ENCODE measurements at regions not wholly inside any gene's neighbourhood (a gene's known extent, or its start where the extent isn't known, plus 50 kb on each side); places are given as distances from the start of the nearest gene placed in this dataset.
"Not testable (repeated sequence)": the region's sequence is repeated elsewhere in the genome, so short reads cannot be mapped to it uniquely, and the experiment has no call there.

DNA sequence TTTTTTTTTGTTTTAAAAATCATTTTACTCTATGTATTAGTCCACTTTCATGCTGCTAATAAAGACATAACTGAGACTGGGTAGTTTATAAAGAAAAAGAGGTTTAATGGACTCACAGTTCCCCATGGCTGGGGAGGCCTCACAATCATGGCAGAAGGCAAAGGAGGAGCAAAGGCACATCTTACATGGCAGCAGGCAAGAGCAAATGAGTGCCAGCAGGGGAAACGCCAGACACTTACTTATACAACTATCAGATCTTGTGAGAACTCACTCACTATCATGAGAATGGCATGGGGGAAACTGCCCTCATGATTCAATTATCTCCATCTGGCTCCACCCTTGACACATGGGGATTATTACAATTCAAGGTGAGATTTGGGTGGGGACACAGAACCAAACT lies 181.3 kb downstream of the MYLK4 start:
- H3K27ac ChIP-seq (ENCODE audit: low read length); H3K9me3 ChIP-seq; H3K36me3 Mint-ChIP-seq; H3K4me1 Mint-ChIP-seq; H3K27me3 ChIP-seq (replicated peaks in 1 of 2; ENCODE audit: control insufficient read depth in 2 of 2, extremely low read depth in 1 of 2, insufficient read depth in 2 of 2, low read length in 1 of 2); H3K4me3 Mint-ChIP-seq; DNase-seq; CTCF ChIA-PET; ATAC-seq (replicated peaks in 1 of 4); POLR2A ChIA-PET; H3K4me3 ChIP-seq (ENCODE audit: control insufficient read depth in 1 of 2, extremely low read depth in 1 of 2, low read length in 1 of 2); H3K27ac Mint-ChIP-seq; H3K4me1 ChIP-seq (ENCODE audit: control insufficient read depth in 1 of 2, extremely low read depth in 1 of 2, insufficient read depth in 2 of 2, low read length in 2 of 2); H3K27me3 Mint-ChIP-seq; H3K36me3 ChIP-seq (ENCODE audit: control insufficient read depth in 2 of 2, extremely low read depth in 1 of 2, insufficient read depth in 1 of 2, low read length in 1 of 2): not testable (repeated sequence)
- peaks cover 4 to 11% (median 7%) of the 10 kb centered on the region in 3 donors for H3K9me3 Mint-ChIP-seq
- no CpG with 5 or more reads among the region's 1 CpG for WGBS (ENCODE audit: insufficient coverage)

DNA sequence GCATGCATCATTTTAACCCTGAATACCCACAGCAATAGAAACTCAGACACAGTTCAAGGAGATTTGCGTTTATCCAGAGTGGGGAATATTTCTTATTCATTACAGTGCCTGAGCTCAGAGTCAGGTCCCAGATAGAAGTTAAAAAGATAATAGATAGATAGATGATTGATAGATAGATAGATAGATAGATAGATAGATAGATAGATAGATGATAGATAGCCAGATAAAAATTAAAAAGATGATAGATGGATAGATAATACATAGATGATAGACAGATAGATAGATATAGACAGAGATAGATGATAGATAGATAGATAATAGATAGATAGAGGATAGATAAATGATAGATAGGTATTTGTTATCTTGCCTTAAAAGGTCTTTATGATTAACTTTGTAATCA lies 184.7 kb downstream of the MYLK4 start:
- WGBS (ENCODE audit: insufficient coverage), result no CpG with 5 or more reads among the region's 1 CpG
- ChIA-PET POLR2A (no interaction called here), CTCF (interaction anchor here in 1 of 2 donors (0.6 kb wide), 1 partner anchor 1024 kb away, joined by 3 read pairs; no protein-coding TSS in a partner anchor)
- H3K4me3 Mint-ChIP-seq, result no peak overlapping the region
- H3K4me3 ChIP-seq (ENCODE audit: control insufficient read depth in 1 of 2, extremely low read depth in 1 of 2, low read length in 1 of 2), result no peak overlapping the region
- no peaks in the 10 kb centered on the region for H3K9me3 ChIP-seq
- ATAC-seq (replicated peaks in 1 of 4) (no peak), DNase-seq (no peak)
- peaks cover 0 to 5% of the 10 kb centered on the region in 2 donors for H3K27me3 Mint-ChIP-seq
- H3K27me3 ChIP-seq (replicated peaks in 1 of 2; ENCODE audit: control insufficient read depth in 2 of 2, extremely low read depth in 1 of 2, insufficient read depth in 2 of 2, low read length in 1 of 2), result no peaks in the 10 kb centered on the region
- no peak overlapping the region for H3K27ac ChIP-seq (ENCODE audit: low read length)
- H3K4me1 ChIP-seq (ENCODE audit: control insufficient read depth in 1 of 2, extremely low read depth in 1 of 2, insufficient read depth in 2 of 2, low read length in 2 of 2), result no peaks in the 10 kb centered on the region
- H3K36me3 ChIP-seq (ENCODE audit: control insufficient read depth in 2 of 2, extremely low read depth in 1 of 2, insufficient read depth in 1 of 2, low read length in 1 of 2), result no peaks in the 10 kb centered on the region
- H3K36me3 Mint-ChIP-seq, result no peaks in the 10 kb centered on the region
- H3K9me3 Mint-ChIP-seq, result peaks cover 4 to 10% (median 7%) of the 10 kb centered on the region in 3 donors
- peaks cover 0 to 11% (median 6%) of the 10 kb centered on the region in 3 donors for H3K4me1 Mint-ChIP-seq
- H3K27ac Mint-ChIP-seq, result no peak overlapping the region

GRCh38 chr6:2565499-2565898 lies 185.2 kb downstream of the MYLK4 start:
- ChIA-PET CTCF (interaction anchor here in 1 of 2 donors (0.6 kb wide), 1 partner anchor 1023 kb away, joined by 3 read pairs; no protein-coding TSS in a partner anchor), POLR2A (no interaction called here)
- no peak for DNase-seq
- H3K4me3 Mint-ChIP-seq, result no peak overlapping the region
- no peaks in the 10 kb centered on the region for H3K4me1 ChIP-seq (ENCODE audit: control insufficient read depth in 1 of 2, extremely low read depth in 1 of 2, insufficient read depth in 2 of 2, low read length in 2 of 2)
- H3K4me1 Mint-ChIP-seq, result peaks cover 0 to 11% (median 6%) of the 10 kb centered on the region in 3 donors
- H3K36me3 Mint-ChIP-seq, result no peaks in the 10 kb centered on the region
- no peak overlapping the region for H3K27ac ChIP-seq (ENCODE audit: low read length)
- H3K27me3 ChIP-seq (replicated peaks in 1 of 2; ENCODE audit: control insufficient read depth in 2 of 2, extremely low read depth in 1 of 2, insufficient read depth in 2 of 2, low read length in 1 of 2), result no peaks in the 10 kb centered on the region
- ATAC-seq (replicated peaks in 1 of 4), result no peak
- H3K27ac Mint-ChIP-seq, result no peak overlapping the region
- no peaks in the 10 kb centered on the region for H3K36me3 ChIP-seq (ENCODE audit: control insufficient read depth in 2 of 2, extremely low read depth in 1 of 2, insufficient read depth in 1 of 2, low read length in 1 of 2)
- H3K4me3 ChIP-seq (ENCODE audit: control insufficient read depth in 1 of 2, extremely low read depth in 1 of 2, low read length in 1 of 2), result no peak overlapping the region
- WGBS (ENCODE audit: insufficient coverage), result 46% methylated on average over 3 of the region's 5 CpGs
- H3K9me3 ChIP-seq, result no peaks in the 10 kb centered on the region
- peaks cover under 1 to 8% of the 10 kb centered on the region in 2 donors for H3K27me3 Mint-ChIP-seq
- H3K9me3 Mint-ChIP-seq, result peaks cover 4 to 10% (median 7%) of the 10 kb centered on the region in 3 donors

GRCh38 chr6:2563635-2564034 lies 187.1 kb downstream of the MYLK4 start:
- no peaks in the 10 kb centered on the region for H3K36me3 Mint-ChIP-seq
- peaks cover 0 to 11% (median 6%) of the 10 kb centered on the region in 3 donors for H3K4me1 Mint-ChIP-seq

DNA sequence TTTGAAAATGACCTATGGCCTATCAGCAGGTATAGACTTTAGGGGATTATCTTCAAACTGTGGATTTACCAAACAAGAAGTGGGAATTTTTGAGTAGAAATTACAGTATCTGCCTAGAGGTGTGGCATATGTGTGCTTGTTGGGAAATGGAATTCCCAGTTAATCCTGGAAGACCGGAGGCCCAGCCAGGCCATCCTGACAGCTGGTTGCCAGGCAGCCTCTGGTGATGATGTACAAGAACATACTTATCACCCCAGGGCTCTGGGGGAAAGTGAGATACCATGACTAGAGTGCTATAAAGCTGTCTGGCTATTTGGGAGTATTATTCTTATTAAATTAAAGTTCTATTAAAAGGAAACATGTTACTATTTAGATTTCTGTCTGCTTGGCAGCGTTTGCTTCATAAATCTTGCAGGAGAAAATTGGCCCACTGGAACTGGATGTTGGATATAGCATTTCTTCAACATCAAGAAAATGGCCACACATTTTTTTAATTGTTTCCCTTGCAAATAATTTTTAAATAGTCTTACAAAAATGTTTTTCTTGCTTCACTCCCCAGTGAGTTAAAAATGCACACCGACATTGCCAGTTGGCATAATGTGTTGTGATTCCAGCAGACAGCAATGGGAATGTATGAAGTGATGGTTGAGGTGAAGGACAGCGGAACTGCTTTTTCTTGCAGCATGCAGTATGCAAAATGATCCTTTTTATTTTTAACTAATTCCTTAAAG lies 187.8 kb downstream of the MYLK4 start:
- WGBS (ENCODE audit: insufficient coverage), result no CpG with 5 or more reads among the region's 4 CpGs
- POLR2A ChIA-PET, result no interaction called here
- H3K4me3 Mint-ChIP-seq, result no peak overlapping the region
- no peaks in the 10 kb centered on the region for H3K36me3 Mint-ChIP-seq
- Histone ChIP-seq H3K4me3 (ENCODE audit: control insufficient read depth in 1 of 2, extremely low read depth in 1 of 2, low read length in 1 of 2) (no peak overlapping the region), H3K36me3 (ENCODE audit: control insufficient read depth in 2 of 2, extremely low read depth in 1 of 2, insufficient read depth in 1 of 2, low read length in 1 of 2) (no peaks in the 10 kb centered on the region), H3K27ac (ENCODE audit: low read length) (no peak overlapping the region), H3K4me1 (ENCODE audit: control insufficient read depth in 1 of 2, extremely low read depth in 1 of 2, insufficient read depth in 2 of 2, low read length in 2 of 2) (no peaks in the 10 kb centered on the region), H3K27me3 (replicated peaks in 1 of 2; ENCODE audit: control insufficient read depth in 2 of 2, extremely low read depth in 1 of 2, insufficient read depth in 2 of 2, low read length in 1 of 2) (peaks cover 0 to 12% of the 10 kb centered on the region in 2 experiments), H3K9me3 (no peaks in the 10 kb centered on the region)
- H3K27ac Mint-ChIP-seq, result no peak overlapping the region
- DNase-seq (no peak), ATAC-seq (replicated peaks in 1 of 4) (no peak)
- peaks cover 0 to 11% (median 6%) of the 10 kb centered on the region in 3 donors for H3K4me1 Mint-ChIP-seq
- CTCF ChIA-PET, result no interaction called here
- peaks cover 0 to 4% (median 0%) of the 10 kb centered on the region in 3 donors for H3K9me3 Mint-ChIP-seq
- peaks cover 4 to 21% of the 10 kb centered on the region in 2 donors for H3K27me3 Mint-ChIP-seq

More at GRCh38 chr6:2563635-2564034, 187.1 kb downstream of the MYLK4 start:
- Mint-ChIP-seq H3K27me3 (peaks cover 4 to 15% of the 10 kb centered on the region in 2 donors), H3K27ac (no peak overlapping the region), H3K9me3 (peaks cover 0 to 4% (median 0%) of the 10 kb centered on the region in 3 donors), H3K4me3 (no peak overlapping the region)
- Histone ChIP-seq H3K4me1 (ENCODE audit: control insufficient read depth in 1 of 2, extremely low read depth in 1 of 2, insufficient read depth in 2 of 2, low read length in 2 of 2) (no peaks in the 10 kb centered on the region), H3K36me3 (ENCODE audit: control insufficient read depth in 2 of 2, extremely low read depth in 1 of 2, insufficient read depth in 1 of 2, low read length in 1 of 2) (no peaks in the 10 kb centered on the region), H3K4me3 (ENCODE audit: control insufficient read depth in 1 of 2, extremely low read depth in 1 of 2, low read length in 1 of 2) (no peak overlapping the region), H3K27me3 (replicated peaks in 1 of 2; ENCODE audit: control insufficient read depth in 2 of 2, extremely low read depth in 1 of 2, insufficient read depth in 2 of 2, low read length in 1 of 2) (peaks cover 0 to 6% of the 10 kb centered on the region in 2 experiments), H3K27ac (ENCODE audit: low read length) (no peak overlapping the region), H3K9me3 (no peaks in the 10 kb centered on the region)
- DNase-seq, result no peak
- ChIA-PET POLR2A (no interaction called here), CTCF (no interaction called here)
- 10% methylated on average over 2 of the region's 6 CpGs for WGBS (ENCODE audit: insufficient coverage)
- ATAC-seq (replicated peaks in 1 of 4), result no peak

DNA sequence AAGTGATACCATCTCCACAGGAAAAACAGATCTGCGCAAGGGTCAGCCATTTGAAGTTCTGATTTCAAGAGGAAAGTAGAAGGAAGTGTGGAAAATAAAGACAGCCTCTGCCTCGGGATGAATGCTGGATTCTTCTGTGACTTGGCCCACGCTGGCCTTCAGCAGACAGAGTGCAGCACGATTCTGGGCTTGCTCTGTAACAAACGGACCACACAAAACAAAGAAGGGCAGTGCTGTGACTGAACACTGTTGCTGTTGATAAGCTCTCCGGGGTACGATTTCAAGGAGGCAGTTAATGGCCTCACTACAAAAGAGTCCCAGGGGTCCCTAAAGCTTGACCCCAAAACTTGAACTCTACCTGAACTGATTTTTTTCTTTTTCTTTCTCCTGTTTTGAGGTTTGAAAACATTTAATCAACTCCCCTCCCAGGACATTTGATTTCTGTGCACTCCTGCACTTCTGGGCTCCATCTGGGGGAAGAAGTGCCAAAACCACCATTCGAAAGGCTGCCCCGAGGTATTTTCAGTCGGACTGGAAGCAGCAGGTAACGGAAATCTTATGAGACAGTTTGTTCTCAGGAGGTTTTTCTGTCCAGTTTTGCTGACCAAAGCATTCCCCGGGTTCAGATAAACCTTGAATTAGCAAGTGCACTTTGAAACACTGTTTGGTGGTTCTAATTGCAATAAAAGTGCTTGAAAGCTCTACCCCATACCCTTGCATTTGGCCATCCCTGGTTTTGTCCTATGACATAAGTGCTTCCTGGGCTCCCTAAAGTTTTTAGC lies 189.6 kb downstream of the MYLK4 start:
- Mint-ChIP-seq H3K4me1 (peaks cover 0 to 11% (median 6%) of the 10 kb centered on the region in 3 donors), H3K27me3 (peaks cover 6 to 29% of the 10 kb centered on the region in 2 donors), H3K27ac (no peak overlapping the region), H3K9me3 (no peaks in the 10 kb centered on the region), H3K36me3 (no peaks in the 10 kb centered on the region), H3K4me3 (no peak overlapping the region)
- no peaks in the 10 kb centered on the region for H3K4me1 ChIP-seq (ENCODE audit: control insufficient read depth in 1 of 2, extremely low read depth in 1 of 2, insufficient read depth in 2 of 2, low read length in 2 of 2)
- POLR2A ChIA-PET, result no interaction called here
- no peak overlapping the region for H3K27ac ChIP-seq (ENCODE audit: low read length)
- CTCF ChIA-PET, result no interaction called here
- WGBS (ENCODE audit: insufficient coverage), result 84% methylated on average over 10 of the region's 12 CpGs
- no peak overlapping the region for H3K4me3 ChIP-seq (ENCODE audit: control insufficient read depth in 1 of 2, extremely low read depth in 1 of 2, low read length in 1 of 2)
- no peaks in the 10 kb centered on the region for H3K36me3 ChIP-seq (ENCODE audit: control insufficient read depth in 2 of 2, extremely low read depth in 1 of 2, insufficient read depth in 1 of 2, low read length in 1 of 2)
- peaks cover 0 to 17% of the 10 kb centered on the region in 2 experiments for H3K27me3 ChIP-seq (replicated peaks in 1 of 2; ENCODE audit: control insufficient read depth in 2 of 2, extremely low read depth in 1 of 2, insufficient read depth in 2 of 2, low read length in 1 of 2)
- H3K9me3 ChIP-seq, result no peaks in the 10 kb centered on the region
- ATAC-seq (replicated peaks in 1 of 4), result no peak
- DNase-seq, result no peak
